DND-41 (cell line): ENCODE measurements at regions not wholly inside any gene's neighbourhood (a gene's known extent, or its start where the extent isn't known, plus 50 kb on each side); places are given as distances from the start of the nearest gene placed in this dataset.

Experiments used
- ATAC-seq: fragments of 200-7000 bp; cut with Tn5 transposase; 3 replicates; pipeline ENCODE4 v1.9.1; 2021; ENCODE audit warnings: low read depth; ENCODE audit not compliant: insufficient read depth
- DNase-seq: peaks from one replicate; pipeline ENCODE4 v3.0.0-alpha.2; 2020
- H2AFZ ChIP-seq: 2 replicates; pipeline ENCODE4 v1.6.0; 2012; ENCODE audit warnings: low read depth, low read length
- H3K27ac ChIP-seq: 2 replicates; pipeline ENCODE4 v1.5.1; 2012; ENCODE audit warnings: low read length, inconsistent platforms
- H3K27me3 ChIP-seq: fragments of 200-600 bp; sonication (generic); 2 replicates; pipeline ENCODE4 v1.6.0; 2012; ENCODE audit warnings: low read length, mild to moderate bottlenecking, inconsistent platforms; ENCODE audit not compliant: insufficient read depth, poor library complexity
- H3K36me3 ChIP-seq: 2 replicates; pipeline ENCODE4 v1.5.1; 2012; ENCODE audit warnings: low read length, inconsistent platforms; ENCODE audit not compliant: insufficient read depth
- H3K4me1 ChIP-seq: 2 replicates; pipeline ENCODE4 v1.5.1; 2012; ENCODE audit warnings: mild to moderate bottlenecking, low read length; ENCODE audit not compliant: insufficient read depth
- H3K4me2 ChIP-seq: 2 replicates; pipeline ENCODE4 v1.6.0; 2012; ENCODE audit warnings: mild to moderate bottlenecking, moderate library complexity, low read length, inconsistent platforms; ENCODE audit not compliant: insufficient read depth
- H3K4me3 ChIP-seq, 2 experiments: fragments of 200-600 bp in 1 of 2; shearing (Covaris generic) in 1 of 2; 2 replicates each; pipeline ENCODE4 v1.5.1; 2012 to 2016; ENCODE audit warnings: inconsistent platforms in 2 of 2, low read length in 2 of 2, mild to moderate bottlenecking in 2 of 2, low read depth in 1 of 2, moderate library complexity in 1 of 2
- H3K79me2 ChIP-seq: 2 replicates; pipeline ENCODE4 v1.6.0; 2012; ENCODE audit warnings: low read length, inconsistent platforms; ENCODE audit not compliant: insufficient read depth
- H3K9ac ChIP-seq: 2 replicates; pipeline ENCODE4 v1.6.0; 2012; ENCODE audit warnings: low read depth, mild to moderate bottlenecking, inconsistent platforms, low read length, moderate library complexity
- H3K9me3 ChIP-seq: 2 replicates; pipeline ENCODE4 v1.5.1; 2012; ENCODE audit warnings: low read length, moderate library complexity, mild to moderate bottlenecking, inconsistent platforms; ENCODE audit not compliant: insufficient read depth, severe bottlenecking
- H4K20me1 ChIP-seq: 2 replicates; pipeline ENCODE4 v1.6.0; 2012; ENCODE audit warnings: low read length; ENCODE audit not compliant: insufficient read depth
- CTCF ChIP-seq: IDR thresholded peaks from 2 replicates; pipeline ENCODE4 v1.5.1; 2012; ENCODE audit warnings: borderline replicate concordance, low read length, moderate library complexity, mild to moderate bottlenecking; ENCODE audit not compliant: poor library complexity, severe bottlenecking; ENCODE audit errors: extremely low read depth
- EZH2 ChIP-seq: IDR thresholded peaks from 3 replicates; pipeline ENCODE4 v1.6.1; 2012; ENCODE audit warnings: borderline replicate concordance, low read depth, mild to moderate bottlenecking, moderate library complexity, low read length, inconsistent platforms; ENCODE audit not compliant: severe bottlenecking

GRCh38 chr5:56706504-56706903 lies 108.8 kb upstream of the MAP3K1 start:
- H3K36me3 ChIP-seq = no peaks in the 10 kb centered on the region
- ATAC-seq (no peak), DNase-seq (no peak)
- H3K4me1 ChIP-seq = no peaks in the 10 kb centered on the region
- no peaks in the 10 kb centered on the region for H3K9me3 ChIP-seq
- H3K4me3 ChIP-seq = no peak overlapping the region
- no peak overlapping the region for H3K4me2 ChIP-seq
- H3K79me2 ChIP-seq = no peaks in the 10 kb centered on the region
- H3K27ac ChIP-seq = no peak overlapping the region
- no peak overlapping the region for H2AFZ ChIP-seq
- H3K9ac ChIP-seq = no peak overlapping the region
- no peak for TF ChIP-seq EZH2
- no peak for TF ChIP-seq CTCF
- no peaks in the 10 kb centered on the region for H4K20me1 ChIP-seq
- peaks cover 23% of the 10 kb centered on the region for H3K27me3 ChIP-seq

- TF ChIP-seq CTCF (no peak), EZH2 (no peak)
- H3K27me3 ChIP-seq = peaks cover 30% of the 10 kb centered on the region
- H3K36me3 ChIP-seq = no peaks in the 10 kb centered on the region
- no peak overlapping the region for H3K4me3 ChIP-seq
- no peak overlapping the region for H3K27ac ChIP-seq
- ATAC-seq (no peak), DNase-seq (no peak)
- H3K9me3 ChIP-seq = no peaks in the 10 kb centered on the region
- no peaks in the 10 kb centered on the region for H3K79me2 ChIP-seq
- H2AFZ ChIP-seq = no peak overlapping the region
- no peak overlapping the region for H3K4me2 ChIP-seq
- no peaks in the 10 kb centered on the region for H4K20me1 ChIP-seq
- H3K4me1 ChIP-seq = no peaks in the 10 kb centered on the region
- no peak overlapping the region for H3K9ac ChIP-seq
These were observed 110.1 kb upstream of the MAP3K1 start for GRCh38 chr5:56705217-56705616.

- ATAC-seq (no peak), DNase-seq (no peak)
- H3K4me2 ChIP-seq = no peak overlapping the region
These were observed 111.4 kb upstream of the MAP3K1 start for GRCh38 chr5:56703952-56704351.

More at GRCh38 chr5:56703952-56704351, 111.4 kb upstream of the MAP3K1 start:
- Histone ChIP-seq H3K9ac (no peak overlapping the region), H3K4me3 (no peak overlapping the region), H3K36me3 (no peaks in the 10 kb centered on the region), H3K9me3 (no peaks in the 10 kb centered on the region), H3K27me3 (peaks cover 31% of the 10 kb centered on the region), H3K27ac (no peak overlapping the region), H3K4me1 (no peaks in the 10 kb centered on the region), H4K20me1 (no peaks in the 10 kb centered on the region), H2AFZ (no peak overlapping the region), H3K79me2 (no peaks in the 10 kb centered on the region)
- TF ChIP-seq CTCF (no peak), EZH2 (no peak)
